Liver (tissue), 3 donors: ENCODE measurements at regions not wholly inside any gene's neighbourhood (a gene's known extent, or its start where the extent isn't known, plus 50 kb on each side); places are given as distances from the start of the nearest gene placed in this dataset.

Experiments used
- FOXA1 ChIP-seq: IDR thresholded peaks from 2 replicates; pipeline ENCODE4 v1.6.1; 2016; ENCODE audit warnings: antibody characterized with exemption
- HNF4G ChIP-seq: IDR thresholded peaks from 2 replicates; pipeline ENCODE4 v1.6.1; 2016; ENCODE audit warnings: antibody characterized with exemption
- RAD21 ChIP-seq, 2 donors: IDR thresholded peaks; 2 replicates each; pipeline ENCODE4 v1.6.1; 2016; ENCODE audit warnings: antibody characterized with exemption in 2 of 2, mild to moderate bottlenecking in 2 of 2
- SP1 ChIP-seq: IDR thresholded peaks from 2 replicates; pipeline ENCODE4 v1.6.1; 2018; ENCODE audit warnings: antibody characterized with exemption, mild to moderate bottlenecking
- TF ChIP-seq, protein P1 (sequence below): fragments of 150-350 bp; IDR thresholded peaks from 2 replicates; pipeline ENCODE4 v1.5.1; 2017; ENCODE audit warnings: improper control_type of control experiment, low read depth, low read length; ENCODE audit not compliant: missing input control
- TF ChIP-seq, protein P2 (sequence below): IDR thresholded peaks from 2 replicates; pipeline ENCODE4 v1.6.1; 2016; ENCODE audit warnings: antibody characterized with exemption
- TF ChIP-seq, protein P3 (sequence below): IDR thresholded peaks from 2 replicates; pipeline ENCODE4 v1.6.1; 2016; ENCODE audit warnings: antibody characterized with exemption
- donor health status: healthy.
- donor health status: healthy.

DNA sequence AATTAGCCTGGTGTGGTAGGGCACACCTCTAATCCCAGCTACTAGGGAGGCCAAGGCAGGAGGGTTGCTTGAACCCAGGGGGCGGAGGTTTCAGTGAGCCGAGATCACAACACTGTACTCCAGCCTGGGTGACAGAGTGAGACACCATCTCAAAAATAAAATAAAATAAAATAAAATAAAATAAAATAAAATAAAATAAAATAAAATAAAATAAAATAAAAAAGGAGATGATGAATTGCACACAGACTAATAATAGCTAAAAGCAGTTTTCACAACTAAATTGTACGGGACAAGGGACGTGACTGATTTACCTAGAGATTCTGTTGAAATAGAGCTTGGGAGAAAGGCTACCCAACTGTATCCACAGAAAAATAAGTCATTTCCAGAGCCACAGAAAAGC lies 1471.3 kb downstream of the CDH11 start:
- TF ChIP-seq, protein P1, sequence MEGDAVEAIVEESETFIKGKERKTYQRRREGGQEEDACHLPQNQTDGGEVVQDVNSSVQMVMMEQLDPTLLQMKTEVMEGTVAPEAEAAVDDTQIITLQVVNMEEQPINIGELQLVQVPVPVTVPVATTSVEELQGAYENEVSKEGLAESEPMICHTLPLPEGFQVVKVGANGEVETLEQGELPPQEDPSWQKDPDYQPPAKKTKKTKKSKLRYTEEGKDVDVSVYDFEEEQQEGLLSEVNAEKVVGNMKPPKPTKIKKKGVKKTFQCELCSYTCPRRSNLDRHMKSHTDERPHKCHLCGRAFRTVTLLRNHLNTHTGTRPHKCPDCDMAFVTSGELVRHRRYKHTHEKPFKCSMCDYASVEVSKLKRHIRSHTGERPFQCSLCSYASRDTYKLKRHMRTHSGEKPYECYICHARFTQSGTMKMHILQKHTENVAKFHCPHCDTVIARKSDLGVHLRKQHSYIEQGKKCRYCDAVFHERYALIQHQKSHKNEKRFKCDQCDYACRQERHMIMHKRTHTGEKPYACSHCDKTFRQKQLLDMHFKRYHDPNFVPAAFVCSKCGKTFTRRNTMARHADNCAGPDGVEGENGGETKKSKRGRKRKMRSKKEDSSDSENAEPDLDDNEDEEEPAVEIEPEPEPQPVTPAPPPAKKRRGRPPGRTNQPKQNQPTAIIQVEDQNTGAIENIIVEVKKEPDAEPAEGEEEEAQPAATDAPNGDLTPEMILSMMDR = no peak
- TF ChIP-seq, protein P2, sequence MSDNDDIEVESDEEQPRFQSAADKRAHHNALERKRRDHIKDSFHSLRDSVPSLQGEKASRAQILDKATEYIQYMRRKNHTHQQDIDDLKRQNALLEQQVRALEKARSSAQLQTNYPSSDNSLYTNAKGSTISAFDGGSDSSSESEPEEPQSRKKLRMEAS = no peak
- TF ChIP-seq SP1 (no peak), RAD21 (IDR thresholded peaks at IDR 0.05) (no peak), HNF4G (no peak), FOXA1 (no peak)
- TF ChIP-seq, protein P3, sequence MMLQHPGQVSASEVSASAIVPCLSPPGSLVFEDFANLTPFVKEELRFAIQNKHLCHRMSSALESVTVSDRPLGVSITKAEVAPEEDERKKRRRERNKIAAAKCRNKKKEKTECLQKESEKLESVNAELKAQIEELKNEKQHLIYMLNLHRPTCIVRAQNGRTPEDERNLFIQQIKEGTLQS = no peak
